ENCODE measurements at regions not wholly inside any gene's neighbourhood (a gene's known extent, or its start where the extent isn't known, plus 50 kb on each side); places are given as distances from the start of the nearest gene placed in this dataset.

- POLR2A ChIA-PET, result no interaction called here
- FAIRE-seq, result no peak
- ATAC-seq, result no peak
- H3K27me3 ChIP-seq (replicated peaks in 1 of 2; ENCODE audit: control insufficient read depth in 2 of 2, insufficient read depth in 2 of 2, low read length in 1 of 2), result no peaks in the 10 kb centered on the region
- no peak overlapping the region for H3K27ac ChIP-seq (ENCODE audit: control insufficient read depth, insufficient read depth)
- H4K20me1 ChIP-seq (ENCODE audit: control insufficient read depth, insufficient read depth), result no peaks in the 10 kb centered on the region
- DNase-seq (ENCODE audit: low read depth, low spot score), result no peak
- no peak overlapping the region for H3K4me2 ChIP-seq (ENCODE audit: control insufficient read depth, insufficient read depth)
- RAD21 ChIA-PET (ENCODE audit: unreplicated experiment), result interaction anchor here (1.1 kb wide), 1 partner anchor 65 kb away, joined by 5 read pairs; no protein-coding TSS in a partner anchor
- BruUV-seq (replicated peaks), result no TSS peak
- H3K9me3 ChIP-seq (replicated peaks; ENCODE audit: control insufficient read depth, insufficient read depth, low read length), result peaks cover 4% of the 10 kb centered on the region; the same call in 2 of the 3 replicates
- peaks cover 26% of the 10 kb centered on the region for H3K4me1 ChIP-seq (ENCODE audit: control insufficient read depth, insufficient read depth, low read length)
- no peak overlapping the region for H3K9ac ChIP-seq (ENCODE audit: control insufficient read depth, insufficient read depth, low read length)
- intact Hi-C loops (cut with micrococcal nuclease; ENCODE audit: unreplicated experiment), result no loop called here
- no peaks in the 10 kb centered on the region for H3K79me2 ChIP-seq (ENCODE audit: control insufficient read depth, insufficient read depth, low read length)
- H3K4me3 ChIP-seq, result no peak overlapping the region
- 69% methylated on average over 7 of the region's 7 CpGs for WGBS (ENCODE audit: insufficient coverage, insufficient replicate concordance, low lambda C conversion rate, missing lambda C conversion rate)
- SMC1A ChIA-PET (ENCODE audit: uncharacterized antibody, unreplicated experiment), result interaction anchor here (1.2 to 2.6 kb wide), 2 partner anchors 50 to 53 kb away, joined by 3 to 13 read pairs; no protein-coding TSS in a partner anchor
- TF ChIP-seq BCLAF1 (IDR thresholded peaks at IDR 0.05) (no peak), SUZ12 (IDR thresholded peaks at IDR 0.05; ENCODE audit: unreplicated experiment) (no peak), CEBPB (IDR thresholded peaks at IDR 0.05; ENCODE audit: borderline replicate concordance in 1 of 2, low read depth in 2 of 2, low read length in 2 of 2) (no peak), LARP7 (IDR thresholded peaks at IDR 0.05) (no peak), MTA3 (IDR thresholded peaks at IDR 0.05; ENCODE audit: borderline replicate concordance, low read length) (no peak), HDAC6 (IDR thresholded peaks at IDR 0.05; ENCODE audit: unreplicated experiment) (no peak), ZNF384 (IDR thresholded peaks at IDR 0.05; ENCODE audit: borderline replicate concordance, low read depth, low read length) (no peak)
- H2AFZ ChIP-seq (ENCODE audit: control insufficient read depth, low read depth, low read length), result no peak overlapping the region
- H3K36me3 ChIP-seq (ENCODE audit: control insufficient read depth in 2 of 2, insufficient read depth in 2 of 2, low read length in 1 of 2), result no peaks in the 10 kb centered on the region
- in situ Hi-C loops (cut with MboI), result loop anchor here (25.0 kb wide), 1 partner anchor 1179 kb away; the partner anchor contains the start of gene DNASE1L3
- CTCF ChIA-PET, result interaction anchor here (1.6 kb wide), 1 partner anchor 34 kb away, joined by 7 read pairs; no protein-coding TSS in a partner anchor
Measured at GRCh38 chr3:59391131-59391530, 341.3 kb upstream of the CFAP20DC start.
